ENCODE measurements at regions not wholly inside any gene's neighbourhood (a gene's known extent, or its start where the extent isn't known, plus 50 kb on each side); places are given as distances from the start of the nearest gene placed in this dataset.

GRCh38 chr2:129778584-129778877 lies 200.9 kb upstream of the RAB6C start:
- H3K9me3 ChIP-seq (replicated peaks; ENCODE audit: control insufficient read depth, insufficient read depth, low read length), result no peaks in the 10 kb centered on the region
- no TSS peak for BruUV-seq (replicated peaks)
- no peak overlapping the region for H3K4me3 ChIP-seq (replicated peaks in 1 of 3; ENCODE audit: insufficient read depth in 1 of 3, low read depth in 1 of 3, low read length in 3 of 3)
- DNase-seq (ENCODE audit: low read depth, low spot score) (no peak), FAIRE-seq (no peak)
- no peak overlapping the region for H3K4me2 ChIP-seq (ENCODE audit: insufficient read depth, low read length)
- H3K36me3 ChIP-seq (ENCODE audit: control insufficient read depth in 2 of 2, extremely low read depth in 1 of 2, insufficient read depth in 2 of 2, low read length in 2 of 2), result no peaks in the 10 kb centered on the region
- H3K79me2 ChIP-seq (ENCODE audit: control insufficient read depth, insufficient read depth, low read length), result no peaks in the 10 kb centered on the region
- POLR2A ChIA-PET, result no interaction called here
- no peak overlapping the region for H3K27ac ChIP-seq (ENCODE audit: insufficient read depth, low read depth, low read length)
- H4K20me1 ChIP-seq (replicated peaks; ENCODE audit: control insufficient read depth, extremely low read depth, insufficient read depth, low read length), result no peaks in the 10 kb centered on the region
- H3K27me3 ChIP-seq (ENCODE audit: control insufficient read depth in 2 of 2, insufficient read depth in 2 of 2, low read length in 2 of 2), result no peaks in the 10 kb centered on the region
- dilution Hi-C loops (cut with MboI; ENCODE audit: extremely low pct_ligation_motif_present, low sequenced_read_pairs), result no loop called here
- H2AFZ ChIP-seq (ENCODE audit: low read depth, low read length), result no peak overlapping the region
- H3K9me1 ChIP-seq (replicated peaks; ENCODE audit: control insufficient read depth, extremely low read depth, insufficient read depth, low read length), result no peaks in the 10 kb centered on the region
- CTCF ChIA-PET, result no interaction called here
- intact Hi-C loops (cut with micrococcal nuclease), result no loop called here
- H3K9ac ChIP-seq (replicated peaks; ENCODE audit: extremely low read depth, insufficient read depth, low read length), result no peak overlapping the region
- no peaks in the 10 kb centered on the region for H3K4me1 ChIP-seq (ENCODE audit: control insufficient read depth, extremely low read depth, insufficient read depth, low read length)
- TF ChIP-seq GATA2 (IDR thresholded peaks at IDR 0.05; ENCODE audit: insufficient read depth, insufficient read length, low read depth, low read length) (no peak), POLR2A (IDR thresholded peaks at IDR 0.05; ENCODE audit: low read depth, low read length) (no peak), POLR2AphosphoS5 (IDR thresholded peaks at IDR 0.05; ENCODE audit: insufficient read depth, low read depth, low read length) (no peak), FOS (IDR thresholded peaks at IDR 0.05; ENCODE audit: borderline replicate concordance, insufficient read depth, low read length) (no peak), MYC (IDR thresholded peaks at IDR 0.05; ENCODE audit: low read depth, low read length) (no peak), MAX (IDR thresholded peaks at IDR 0.05; ENCODE audit: insufficient read depth, insufficient read length) (no peak), CTCF (IDR thresholded peaks at IDR 0.05; ENCODE audit: extremely low read depth in 1 of 2, insufficient read depth in 1 of 2, low read depth in 1 of 2, low read length in 2 of 2) (no peak), JUN (IDR thresholded peaks at IDR 0.05; ENCODE audit: borderline replicate concordance, insufficient read depth, insufficient read length, low read depth) (no peak), EZH2 (IDR thresholded peaks at IDR 0.05; ENCODE audit: borderline replicate concordance, low read depth, low read length, severe bottlenecking) (no peak)
